NCI-H748 (cell line): ENCODE measurements at regions not wholly inside any gene's neighbourhood (a gene's known extent, or its start where the extent isn't known, plus 50 kb on each side); places are given as distances from the start of the nearest gene placed in this dataset.
"Not testable (repeated sequence)": the region's sequence is repeated elsewhere in the genome, so short reads cannot be mapped to it uniquely, and the experiment has no call there.

Source experiments
- DNase-seq: peaks from one replicate; lab custom pipeline; 2025; ENCODE audit not compliant: unreplicated experiment; lab: John Stamatoyannopoulos, UW

GRCh38 chr17:6261466-6261865 is 173.5 kb downstream of the AIPL1 start:
- DNase-seq: no peak

GRCh38 chr17:6259899-6260298 is 175.0 kb downstream of the AIPL1 start:
- no peak for DNase-seq

GRCh38 chr17:6257336-6257735 is 177.6 kb downstream of the AIPL1 start:
- DNase-seq: no peak

- no peak for DNase-seq
These were observed 179.6 kb downstream of the AIPL1 start for GRCh38 chr17:6255322-6255721.

GRCh38 chr17:6254036-6254435 is 180.9 kb downstream of the AIPL1 start:
- DNase-seq: no peak

- DNase-seq: not testable (repeated sequence)
These were observed 181.5 kb downstream of the WSCD1 start for GRCh38 chr17:6251640-6252039.

- no peak for DNase-seq
These were observed 179.6 kb downstream of the WSCD1 start for GRCh38 chr17:6249732-6250131.

- peak; percentile 69 for DNase-seq
These were observed 177.9 kb downstream of the WSCD1 start for GRCh38 chr17:6248061-6248460.

GRCh38 chr17:6245301-6246177 is 175.4 kb downstream of the WSCD1 start:
- DNase-seq: no peak

- DNase-seq: no peak
These were observed 174.6 kb downstream of the WSCD1 start for GRCh38 chr17:6244796-6245195.

GRCh38 chr17:6244253-6244652 is 174.1 kb downstream of the WSCD1 start:
- no peak for DNase-seq

- no peak for DNase-seq
These were observed 173.0 kb downstream of the WSCD1 start for GRCh38 chr17:6243186-6243585.

- no peak for DNase-seq
These were observed 171.8 kb downstream of the WSCD1 start for GRCh38 chr17:6241996-6242395.

GRCh38 chr17:6241381-6241780 is 171.2 kb downstream of the WSCD1 start:
- DNase-seq: no peak

GRCh38 chr17:6240601-6241000 is 170.4 kb downstream of the WSCD1 start:
- DNase-seq: no peak

GRCh38 chr17:6240001-6240400 is 169.8 kb downstream of the WSCD1 start:
- DNase-seq: no peak

- no peak for DNase-seq
These were observed 169.1 kb downstream of the WSCD1 start for GRCh38 chr17:6239241-6239798.

- DNase-seq: no peak
These were observed 163.7 kb downstream of the WSCD1 start for GRCh38 chr17:6233856-6234255.

GRCh38 chr17:6233339-6233738 is 163.2 kb downstream of the WSCD1 start:
- no peak for DNase-seq

GRCh38 chr17:6232732-6233101 is 162.5 kb downstream of the WSCD1 start:
- no peak for DNase-seq

- no peak for DNase-seq
These were observed 161.9 kb downstream of the WSCD1 start for GRCh38 chr17:6231886-6232731.

- DNase-seq: no peak
These were observed 161.3 kb downstream of the WSCD1 start for GRCh38 chr17:6231465-6231864.
